HG03575 (cell line): ENCODE measurements at regions not wholly inside any gene's neighbourhood (a gene's known extent, or its start where the extent isn't known, plus 50 kb on each side); places are given as distances from the start of the nearest gene placed in this dataset.

Experiments
- ATAC-seq: cut with Tn5 transposase; IDR thresholded peaks from one replicate; pipeline ENCODE4 v1.9.1; 2021; ENCODE audit not compliant: unreplicated experiment, insufficient number of reproducible peaks, low FRiP score; ENCODE audit errors: extremely low read depth

GRCh38 chr1:229204921-229205777 is 65.8 kb upstream of the RAB4A start:
- ATAC-seq = no peak

GRCh38 chr1:229205854-229206253 is 65.1 kb upstream of the RAB4A start:
- no peak for ATAC-seq

GRCh38 chr1:229207916-229208315 is 63.0 kb upstream of the RAB4A start:
- ATAC-seq = no peak

GRCh38 chr1:229208481-229208880 is 62.4 kb upstream of the RAB4A start:
- ATAC-seq = no peak

GRCh38 chr1:229209386-229209785 is 61.5 kb upstream of the RAB4A start:
- no peak for ATAC-seq

GRCh38 chr1:229209816-229210215 is 61.1 kb upstream of the RAB4A start:
- ATAC-seq = no peak

- ATAC-seq = no peak
These were observed 60.1 kb upstream of the RAB4A start for GRCh38 chr1:229210844-229211243.

GRCh38 chr1:229213797-229214196 is 57.1 kb upstream of the RAB4A start:
- ATAC-seq = no peak

- no peak for ATAC-seq
These were observed 53.2 kb upstream of the RAB4A start for GRCh38 chr1:229217716-229218115.

GRCh38 chr1:229218612-229219025 is 52.3 kb upstream of the RAB4A start:
- ATAC-seq = no peak

- no peak for ATAC-seq
These were observed 50.6 kb upstream of the RAB4A start for GRCh38 chr1:229220163-229220846.

- no peak for ATAC-seq
These were observed 49.5 kb upstream of the RAB4A start for GRCh38 chr1:229221106-229222019.
